ENCODE measurements at regions not wholly inside any gene's neighbourhood (a gene's known extent, or its start where the extent isn't known, plus 50 kb on each side); places are given as distances from the start of the nearest gene placed in this dataset.

DNA sequence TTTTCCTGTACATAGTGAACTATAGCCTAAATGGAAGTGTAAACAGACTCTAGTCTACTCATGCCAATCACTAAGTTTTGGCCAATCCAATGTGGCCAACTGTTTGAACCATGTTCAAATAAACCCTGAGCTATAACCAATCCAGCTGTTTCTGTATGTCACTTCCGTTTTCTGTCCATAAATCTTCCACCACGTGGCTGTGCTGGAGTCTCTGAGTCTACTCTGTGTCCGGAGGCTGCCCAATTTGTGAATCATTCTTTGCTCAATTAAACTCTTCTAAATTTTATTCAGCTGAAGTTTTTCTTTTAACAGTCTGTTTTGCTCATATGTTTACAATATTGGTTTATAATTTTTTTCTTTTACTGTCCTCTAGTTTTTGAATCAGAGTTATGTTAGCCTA, 112.3 kb upstream of the BANK1 start (continued):
- TF ChIP-seq AR (CRISPR knock-in tag; IDR thresholded peaks at IDR 0.05) (no peak), KAT7 (CRISPR knock-in tag; IDR thresholded peaks at IDR 0.05; ENCODE audit: borderline replicate concordance) (no peak), ZNF425 (CRISPR knock-in tag; conservative IDR thresholded peaks at IDR 0.05) (no peak), SMAD4 (CRISPR knock-in tag; IDR thresholded peaks at IDR 0.05) (no peak), ZBTB21 (CRISPR knock-in tag; IDR thresholded peaks at IDR 0.05; ENCODE audit: borderline replicate concordance) (no peak), EMX1 (CRISPR knock-in tag; IDR thresholded peaks at IDR 0.05) (no peak)
- TF ChIP-seq, protein P1, sequence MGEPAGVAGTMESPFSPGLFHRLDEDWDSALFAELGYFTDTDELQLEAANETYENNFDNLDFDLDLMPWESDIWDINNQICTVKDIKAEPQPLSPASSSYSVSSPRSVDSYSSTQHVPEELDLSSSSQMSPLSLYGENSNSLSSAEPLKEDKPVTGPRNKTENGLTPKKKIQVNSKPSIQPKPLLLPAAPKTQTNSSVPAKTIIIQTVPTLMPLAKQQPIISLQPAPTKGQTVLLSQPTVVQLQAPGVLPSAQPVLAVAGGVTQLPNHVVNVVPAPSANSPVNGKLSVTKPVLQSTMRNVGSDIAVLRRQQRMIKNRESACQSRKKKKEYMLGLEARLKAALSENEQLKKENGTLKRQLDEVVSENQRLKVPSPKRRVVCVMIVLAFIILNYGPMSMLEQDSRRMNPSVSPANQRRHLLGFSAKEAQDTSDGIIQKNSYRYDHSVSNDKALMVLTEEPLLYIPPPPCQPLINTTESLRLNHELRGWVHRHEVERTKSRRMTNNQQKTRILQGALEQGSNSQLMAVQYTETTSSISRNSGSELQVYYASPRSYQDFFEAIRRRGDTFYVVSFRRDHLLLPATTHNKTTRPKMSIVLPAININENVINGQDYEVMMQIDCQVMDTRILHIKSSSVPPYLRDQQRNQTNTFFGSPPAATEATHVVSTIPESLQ (CRISPR knock-in tag; IDR thresholded peaks at IDR 0.05) = no peak
- TF ChIP-seq, protein P2, sequence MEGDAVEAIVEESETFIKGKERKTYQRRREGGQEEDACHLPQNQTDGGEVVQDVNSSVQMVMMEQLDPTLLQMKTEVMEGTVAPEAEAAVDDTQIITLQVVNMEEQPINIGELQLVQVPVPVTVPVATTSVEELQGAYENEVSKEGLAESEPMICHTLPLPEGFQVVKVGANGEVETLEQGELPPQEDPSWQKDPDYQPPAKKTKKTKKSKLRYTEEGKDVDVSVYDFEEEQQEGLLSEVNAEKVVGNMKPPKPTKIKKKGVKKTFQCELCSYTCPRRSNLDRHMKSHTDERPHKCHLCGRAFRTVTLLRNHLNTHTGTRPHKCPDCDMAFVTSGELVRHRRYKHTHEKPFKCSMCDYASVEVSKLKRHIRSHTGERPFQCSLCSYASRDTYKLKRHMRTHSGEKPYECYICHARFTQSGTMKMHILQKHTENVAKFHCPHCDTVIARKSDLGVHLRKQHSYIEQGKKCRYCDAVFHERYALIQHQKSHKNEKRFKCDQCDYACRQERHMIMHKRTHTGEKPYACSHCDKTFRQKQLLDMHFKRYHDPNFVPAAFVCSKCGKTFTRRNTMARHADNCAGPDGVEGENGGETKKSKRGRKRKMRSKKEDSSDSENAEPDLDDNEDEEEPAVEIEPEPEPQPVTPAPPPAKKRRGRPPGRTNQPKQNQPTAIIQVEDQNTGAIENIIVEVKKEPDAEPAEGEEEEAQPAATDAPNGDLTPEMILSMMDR (IDR thresholded peaks at IDR 0.05) = no peak
- TF ChIP-seq, protein P3, sequence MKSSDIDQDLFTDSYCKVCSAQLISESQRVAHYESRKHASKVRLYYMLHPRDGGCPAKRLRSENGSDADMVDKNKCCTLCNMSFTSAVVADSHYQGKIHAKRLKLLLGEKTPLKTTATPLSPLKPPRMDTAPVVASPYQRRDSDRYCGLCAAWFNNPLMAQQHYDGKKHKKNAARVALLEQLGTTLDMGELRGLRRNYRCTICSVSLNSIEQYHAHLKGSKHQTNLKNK (CRISPR knock-in tag; IDR thresholded peaks at IDR 0.05) = no peak

GRCh38 chr4:101670897-101671296, 119.6 kb upstream of the BANK1 start:
- Mint-ChIP-seq H3K36me3 (0 out of 2 replicates have a peak, but pooled peaks cover 5% of the 10 kb centered on the region), H3K4me1 (no peaks in the 10 kb centered on the region), H3K4me3 (no peak overlapping the region), H3K9me3 (peaks cover 9% of the 10 kb centered on the region), H3K27me3 (ENCODE audit: low read depth) (no peaks in the 10 kb centered on the region), H3K27ac (no peak overlapping the region)
- CTCF ChIA-PET = interaction anchor here (0.6 kb wide), 1 partner anchor 340 kb away, joined by 3 read pairs; no protein-coding TSS in a partner anchor
- no peak for DNase-seq (ENCODE audit: low spot score)
- no peak for ATAC-seq
- POLR2A ChIA-PET = no interaction called here
- TF ChIP-seq JAZF1 (CRISPR knock-in tag; IDR thresholded peaks at IDR 0.05) (no peak), PRRX2 (CRISPR knock-in tag; IDR thresholded peaks at IDR 0.05) (no peak), USF1 (CRISPR knock-in tag; IDR thresholded peaks at IDR 0.05) (no peak), AR (CRISPR knock-in tag; IDR thresholded peaks at IDR 0.05) (no peak), FOXP1 (CRISPR knock-in tag; IDR thresholded peaks at IDR 0.05; ENCODE audit: borderline replicate concordance) (no peak), NFATC4 (CRISPR knock-in tag; IDR thresholded peaks at IDR 0.05) (no peak), CREB1 (CRISPR knock-in tag; IDR thresholded peaks at IDR 0.05) (no peak), PREB (CRISPR knock-in tag; IDR thresholded peaks at IDR 0.05; ENCODE audit: borderline replicate concordance) (no peak), ZNF317 (CRISPR knock-in tag; IDR thresholded peaks at IDR 0.05; ENCODE audit: borderline replicate concordance, low read depth) (no peak), ATF1 (CRISPR knock-in tag; IDR thresholded peaks at IDR 0.05) (no peak)
- TF ChIP-seq, protein P4, sequence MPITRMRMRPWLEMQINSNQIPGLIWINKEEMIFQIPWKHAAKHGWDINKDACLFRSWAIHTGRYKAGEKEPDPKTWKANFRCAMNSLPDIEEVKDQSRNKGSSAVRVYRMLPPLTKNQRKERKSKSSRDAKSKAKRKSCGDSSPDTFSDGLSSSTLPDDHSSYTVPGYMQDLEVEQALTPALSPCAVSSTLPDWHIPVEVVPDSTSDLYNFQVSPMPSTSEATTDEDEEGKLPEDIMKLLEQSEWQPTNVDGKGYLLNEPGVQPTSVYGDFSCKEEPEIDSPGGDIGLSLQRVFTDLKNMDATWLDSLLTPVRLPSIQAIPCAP (CRISPR knock-in tag; IDR thresholded peaks at IDR 0.05) = no peak
- TF ChIP-seq, protein P5, sequence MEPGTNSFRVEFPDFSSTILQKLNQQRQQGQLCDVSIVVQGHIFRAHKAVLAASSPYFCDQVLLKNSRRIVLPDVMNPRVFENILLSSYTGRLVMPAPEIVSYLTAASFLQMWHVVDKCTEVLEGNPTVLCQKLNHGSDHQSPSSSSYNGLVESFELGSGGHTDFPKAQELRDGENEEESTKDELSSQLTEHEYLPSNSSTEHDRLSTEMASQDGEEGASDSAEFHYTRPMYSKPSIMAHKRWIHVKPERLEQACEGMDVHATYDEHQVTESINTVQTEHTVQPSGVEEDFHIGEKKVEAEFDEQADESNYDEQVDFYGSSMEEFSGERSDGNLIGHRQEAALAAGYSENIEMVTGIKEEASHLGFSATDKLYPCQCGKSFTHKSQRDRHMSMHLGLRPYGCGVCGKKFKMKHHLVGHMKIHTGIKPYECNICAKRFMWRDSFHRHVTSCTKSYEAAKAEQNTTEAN (CRISPR knock-in tag; IDR thresholded peaks at IDR 0.05) = no peak
